ENCODE measurements at regions not wholly inside any gene's neighbourhood (a gene's known extent, or its start where the extent isn't known, plus 50 kb on each side); places are given as distances from the start of the nearest gene placed in this dataset.

GRCh38 chr10:43940898-43941837, 292.5 kb upstream of the ZNF32 start:
- no peak for TF ChIP-seq CTCF (IDR thresholded peaks at IDR 0.05)
- Histone ChIP-seq H3K4me1 (no peaks in the 10 kb centered on the region), H3K4me3 (no peak overlapping the region), H3K27me3 (no peaks in the 10 kb centered on the region), H3K9me3 (no peaks in the 10 kb centered on the region), H3K9ac (ENCODE audit: low read depth in 2 of 2, low read length in 2 of 2) (no peak overlapping the region), H3K27ac (no peak overlapping the region), H3K36me3 (no peaks in the 10 kb centered on the region)
- intact Hi-C loops (cut with DNase I), result no loop called here
- no peak for DNase-seq

GRCh38 chr10:43939939-43940820, 291.5 kb upstream of the ZNF32 start:
- intact Hi-C loops (cut with DNase I), result no loop called here
- no peaks in the 10 kb centered on the region for H3K36me3 ChIP-seq
- DNase-seq, result no peak
- no peaks in the 10 kb centered on the region for H3K27me3 ChIP-seq
- no peak overlapping the region for H3K9ac ChIP-seq (ENCODE audit: low read depth in 2 of 2, low read length in 2 of 2)
- no peaks in the 10 kb centered on the region for H3K9me3 ChIP-seq
- no peak for TF ChIP-seq CTCF (IDR thresholded peaks at IDR 0.05)
- H3K27ac ChIP-seq, result no peak overlapping the region
- H3K4me1 ChIP-seq, result no peaks in the 10 kb centered on the region
- no peak overlapping the region for H3K4me3 ChIP-seq

DNA sequence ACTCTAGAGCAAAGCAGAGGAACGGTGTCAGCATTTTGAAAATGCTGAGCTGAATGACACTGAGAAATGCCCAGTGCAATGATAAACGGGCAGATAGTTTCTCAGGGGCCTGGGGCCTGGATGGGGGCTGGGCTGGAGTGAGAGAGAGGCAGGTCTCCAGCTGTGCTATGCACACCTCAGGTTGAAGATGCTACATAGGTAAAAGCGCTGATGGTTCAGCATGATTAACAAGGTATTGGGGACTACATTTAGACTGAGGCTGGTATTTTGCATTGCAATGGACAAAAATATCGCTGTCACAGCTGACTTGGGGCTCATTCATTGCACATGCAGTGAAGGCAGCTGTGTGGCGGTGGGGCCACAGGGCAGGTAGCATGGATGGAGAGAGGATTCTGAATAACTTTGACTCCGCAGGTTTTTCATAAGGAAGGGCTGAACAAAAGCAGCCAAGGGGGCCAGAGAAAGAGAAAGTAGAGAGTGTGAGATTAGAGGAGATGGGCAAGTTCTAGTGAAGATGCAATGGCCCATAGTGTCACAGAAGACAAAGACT, 290.8 kb upstream of the ZNF32 start:
- intact Hi-C loops (cut with DNase I), result no loop called here
- Histone ChIP-seq H3K27me3 (no peaks in the 10 kb centered on the region), H3K27ac (no peak overlapping the region), H3K9me3 (no peaks in the 10 kb centered on the region), H3K4me3 (no peak overlapping the region), H3K36me3 (no peaks in the 10 kb centered on the region), H3K9ac (ENCODE audit: low read depth in 2 of 2, low read length in 2 of 2) (no peak overlapping the region), H3K4me1 (no peaks in the 10 kb centered on the region)
- no peak for TF ChIP-seq CTCF (IDR thresholded peaks at IDR 0.05)
- DNase-seq, result no peak

DNA sequence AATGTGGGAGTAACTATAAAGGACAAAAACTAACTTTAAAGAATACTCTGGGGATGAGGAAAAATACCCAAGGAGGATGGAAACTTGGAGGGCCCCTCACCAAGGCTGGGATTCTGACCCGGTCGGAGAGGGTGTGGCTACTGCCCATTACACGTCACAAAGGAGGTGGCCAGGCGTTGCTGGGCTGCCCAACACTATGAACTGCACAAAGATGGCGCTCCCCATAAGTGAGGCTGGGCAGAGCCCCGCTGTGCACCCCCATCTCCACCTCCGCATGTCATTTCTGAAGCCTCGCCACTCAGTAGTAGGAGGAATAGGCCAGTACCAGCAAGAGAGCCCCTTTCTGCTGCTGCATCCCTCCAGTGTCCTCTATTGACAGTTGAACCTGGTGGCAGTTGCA, 290.1 kb upstream of the ZNF32 start:
- Histone ChIP-seq H3K4me1 (no peaks in the 10 kb centered on the region), H3K36me3 (no peaks in the 10 kb centered on the region), H3K9me3 (no peaks in the 10 kb centered on the region), H3K27ac (no peak overlapping the region), H3K4me3 (no peak overlapping the region), H3K9ac (ENCODE audit: low read depth in 2 of 2, low read length in 2 of 2) (no peak overlapping the region), H3K27me3 (no peaks in the 10 kb centered on the region)
- intact Hi-C loops (cut with DNase I), result no loop called here
- no peak for DNase-seq
- no peak for TF ChIP-seq CTCF (IDR thresholded peaks at IDR 0.05)

DNA sequence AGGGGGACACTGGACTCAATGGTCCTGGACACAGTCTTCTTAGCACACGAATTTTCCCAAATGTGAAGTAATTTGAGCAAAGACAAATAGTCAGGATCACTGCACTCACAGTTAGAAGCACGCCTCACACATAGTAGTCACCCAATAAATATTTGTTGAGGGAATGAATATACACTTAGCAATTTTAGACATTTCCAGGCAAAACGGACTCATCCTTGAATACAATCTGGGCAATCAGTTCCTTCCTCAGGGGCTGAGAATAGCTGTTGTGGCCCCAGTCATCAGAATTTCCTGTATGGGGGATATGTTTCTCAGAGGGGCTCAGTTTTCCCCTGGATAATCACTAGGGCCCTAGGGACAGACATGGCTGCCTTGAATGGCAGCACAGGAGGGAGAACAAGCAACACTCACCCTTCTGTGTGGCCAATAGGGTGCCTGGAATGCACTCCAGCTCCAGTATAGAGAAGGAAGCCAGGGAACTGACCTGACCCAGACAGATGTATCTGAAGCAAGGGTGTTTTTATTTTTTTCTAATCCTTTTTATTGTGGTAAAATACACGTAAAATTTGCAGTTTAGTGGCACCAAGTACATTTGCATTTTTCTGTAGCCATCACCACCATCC, 282.7 kb upstream of the ZNF32 start:
- Histone ChIP-seq H3K27ac (no peak overlapping the region), H3K4me1 (no peaks in the 10 kb centered on the region), H3K4me3 (no peak overlapping the region), H3K9me3 (no peaks in the 10 kb centered on the region), H3K9ac (ENCODE audit: low read depth in 2 of 2, low read length in 2 of 2) (no peak overlapping the region), H3K36me3 (no peaks in the 10 kb centered on the region), H3K27me3 (no peaks in the 10 kb centered on the region)
- no peak for TF ChIP-seq CTCF (IDR thresholded peaks at IDR 0.05)
- no peak for DNase-seq
- intact Hi-C loops (cut with DNase I), result no loop called here
